ENCODE measurements at regions not wholly inside any gene's neighbourhood (a gene's known extent, or its start where the extent isn't known, plus 50 kb on each side); places are given as distances from the start of the nearest gene placed in this dataset.

- no peak for DNase-seq (ENCODE audit: low spot score)
Measured at GRCh38 chr1:30638086-30638485, 85.3 kb downstream of the MATN1 start.

GRCh38 chr1:30637183-30637980, 86.0 kb downstream of the MATN1 start:
- DNase-seq (ENCODE audit: low spot score) = no peak

- no peak for DNase-seq (ENCODE audit: low spot score)
Measured at GRCh38 chr1:30636621-30637020, 86.8 kb downstream of the MATN1 start.

GRCh38 chr1:30635391-30635975, 87.9 kb downstream of the MATN1 start:
- no peak for DNase-seq (ENCODE audit: low spot score)

GRCh38 chr1:30634507-30634906, 88.9 kb downstream of the MATN1 start:
- no peak for DNase-seq (ENCODE audit: low spot score)

GRCh38 chr1:30633294-30633693, 90.1 kb downstream of the MATN1 start:
- no peak for DNase-seq (ENCODE audit: low spot score)

- no peak for DNase-seq (ENCODE audit: low spot score)
Measured at GRCh38 chr1:30632481-30632880, 90.9 kb downstream of the MATN1 start.

- no peak for DNase-seq (ENCODE audit: low spot score)
Measured at GRCh38 chr1:30631700-30632099, 91.7 kb downstream of the MATN1 start.

- no peak for DNase-seq (ENCODE audit: low spot score)
Measured at GRCh38 chr1:30629501-30629900, 93.9 kb downstream of the MATN1 start.

GRCh38 chr1:30627994-30628393, 95.4 kb downstream of the MATN1 start:
- DNase-seq (ENCODE audit: low spot score) = no peak

- no peak for DNase-seq (ENCODE audit: low spot score)
Measured at GRCh38 chr1:30627206-30627605, 96.2 kb downstream of the MATN1 start.

GRCh38 chr1:30623431-30623830, 100.0 kb downstream of the MATN1 start:
- DNase-seq (ENCODE audit: low spot score) = no peak

- no peak for DNase-seq (ENCODE audit: low spot score)
Measured at GRCh38 chr1:30619619-30620018, 103.8 kb downstream of the MATN1 start.

- DNase-seq (ENCODE audit: low spot score) = no peak
Measured at GRCh38 chr1:30618335-30618747, 105.0 kb downstream of the MATN1 start.

- no peak for DNase-seq (ENCODE audit: low spot score)
Measured at GRCh38 chr1:30616759-30617158, 106.6 kb downstream of the MATN1 start.

GRCh38 chr1:30615816-30616590, 107.4 kb downstream of the MATN1 start:
- DNase-seq (ENCODE audit: low spot score) = no peak

- DNase-seq (ENCODE audit: low spot score) = no peak
Measured at GRCh38 chr1:30615076-30615795, 108.1 kb downstream of the MATN1 start.

GRCh38 chr1:30613188-30613587, 110.2 kb downstream of the MATN1 start:
- no peak for DNase-seq (ENCODE audit: low spot score)

GRCh38 chr1:30612536-30613065, 110.8 kb downstream of the MATN1 start:
- DNase-seq (ENCODE audit: low spot score) = no peak

- DNase-seq (ENCODE audit: low spot score) = no peak
Measured at GRCh38 chr1:30611741-30612309, 111.6 kb downstream of the MATN1 start.

- no peak for DNase-seq (ENCODE audit: low spot score)
Measured at GRCh38 chr1:30610917-30611316, 112.5 kb downstream of the MATN1 start.

Measured in SK-N-DZ (cell line).